ENCODE measurements at regions not wholly inside any gene's neighbourhood (a gene's known extent, or its start where the extent isn't known, plus 50 kb on each side); places are given as distances from the start of the nearest gene placed in this dataset.

GRCh38 chr5:107118184-107119019 is 552.3 kb downstream of the EFNA5 start:
- no peak for TF ChIP-seq CTCF (IDR thresholded peaks at IDR 0.05; ENCODE audit: borderline replicate concordance)
- no peaks in the 10 kb centered on the region for H3K27me3 ChIP-seq (ENCODE audit: low read depth)
- no peaks in the 10 kb centered on the region for H3K36me3 ChIP-seq
- peaks cover 14% of the 10 kb centered on the region for H3K4me1 ChIP-seq
- no peak overlapping the region for H3K4me3 ChIP-seq
- intact Hi-C loops (cut with micrococcal nuclease), result no loop called here
- no peaks in the 10 kb centered on the region for H3K9me3 ChIP-seq (replicated peaks)
- DNase-seq, result no peak
- H3K27ac ChIP-seq (replicated peaks), result no peak overlapping the region

- Histone ChIP-seq H3K9me3 (replicated peaks) (peaks cover 16% of the 10 kb centered on the region), H3K4me1 (peaks cover 4% of the 10 kb centered on the region), H3K4me3 (no peak overlapping the region), H3K27ac (replicated peaks) (no peak overlapping the region), H3K36me3 (no peaks in the 10 kb centered on the region), H3K27me3 (ENCODE audit: low read depth) (no peaks in the 10 kb centered on the region)
- no peak for TF ChIP-seq CTCF (IDR thresholded peaks at IDR 0.05; ENCODE audit: borderline replicate concordance)
- no peak for DNase-seq
- intact Hi-C loops (cut with micrococcal nuclease), result no loop called here
Measured at GRCh38 chr5:107112216-107112615, 558.5 kb downstream of the EFNA5 start.

GRCh38 chr5:107104040-107104995 is 566.4 kb downstream of the EFNA5 start:
- Histone ChIP-seq H3K4me1 (no peaks in the 10 kb centered on the region), H3K27me3 (ENCODE audit: low read depth) (no peaks in the 10 kb centered on the region), H3K4me3 (no peak overlapping the region), H3K9me3 (replicated peaks) (peaks cover 12% of the 10 kb centered on the region), H3K27ac (replicated peaks) (peak overlapping the region; percentile 62), H3K36me3 (no peaks in the 10 kb centered on the region)
- TF ChIP-seq CTCF (IDR thresholded peaks at IDR 0.05; ENCODE audit: borderline replicate concordance), result peak; percentile 45
- intact Hi-C loops (cut with micrococcal nuclease), result no loop called here
- no peak for DNase-seq

GRCh38 chr5:107103522-107103921 is 567.2 kb downstream of the EFNA5 start:
- no peaks in the 10 kb centered on the region for H3K27me3 ChIP-seq (ENCODE audit: low read depth)
- H3K9me3 ChIP-seq (replicated peaks), result peaks cover 11% of the 10 kb centered on the region
- H3K4me3 ChIP-seq, result no peak overlapping the region
- H3K27ac ChIP-seq (replicated peaks), result no peak overlapping the region
- DNase-seq, result no peak
- TF ChIP-seq CTCF (IDR thresholded peaks at IDR 0.05; ENCODE audit: borderline replicate concordance), result no peak
- H3K4me1 ChIP-seq, result no peaks in the 10 kb centered on the region
- H3K36me3 ChIP-seq, result no peaks in the 10 kb centered on the region
- intact Hi-C loops (cut with micrococcal nuclease), result no loop called here

- no peaks in the 10 kb centered on the region for H3K36me3 ChIP-seq
- H3K9me3 ChIP-seq (replicated peaks), result peaks cover 16% of the 10 kb centered on the region
- H3K27me3 ChIP-seq (ENCODE audit: low read depth), result no peaks in the 10 kb centered on the region
- H3K27ac ChIP-seq (replicated peaks), result no peak overlapping the region
- no peaks in the 10 kb centered on the region for H3K4me1 ChIP-seq
- no peak for TF ChIP-seq CTCF (IDR thresholded peaks at IDR 0.05; ENCODE audit: borderline replicate concordance)
- intact Hi-C loops (cut with micrococcal nuclease), result no loop called here
- DNase-seq, result no peak
- no peak overlapping the region for H3K4me3 ChIP-seq
Measured at GRCh38 chr5:107100121-107100520, 570.6 kb downstream of the EFNA5 start.

All from left ventricle myocardium inferior (tissue), 1 donor.